ENCODE measurements at regions not wholly inside any gene's neighbourhood (a gene's known extent, or its start where the extent isn't known, plus 50 kb on each side); places are given as distances from the start of the nearest gene placed in this dataset.
"Not testable (repeated sequence)": the region's sequence is repeated elsewhere in the genome, so short reads cannot be mapped to it uniquely, and the experiment has no call there.

- no peaks in the 10 kb centered on the region for H3K27me3 Mint-ChIP-seq (ENCODE audit: insufficient read depth, unreplicated experiment)
- H3K4me3 Mint-ChIP-seq (ENCODE audit: unreplicated experiment): no peak overlapping the region
- ChIA-PET CTCF (interaction anchor here (1.1 kb wide), 1 partner anchor 170 kb away, joined by 3 read pairs; the partner anchor contains the start of gene MTHFD1L), POLR2A (no interaction called here)
- no peaks in the 10 kb centered on the region for H3K4me1 Mint-ChIP-seq (ENCODE audit: insufficient read depth, unreplicated experiment)
- no peak for DNase-seq (ENCODE audit: unreplicated experiment)
- no peak overlapping the region for H3K27ac Mint-ChIP-seq (ENCODE audit: low read depth, unreplicated experiment)
- TF ChIP-seq CTCF (IDR thresholded peaks at IDR 0.05; ENCODE audit: unreplicated experiment): no peak
- no TSS peak for BruUV-seq (replicated peaks)
- intact Hi-C loops (cut with micrococcal nuclease): no loop called here
- H3K36me3 Mint-ChIP-seq (ENCODE audit: insufficient read depth, unreplicated experiment): no peaks in the 10 kb centered on the region
- no peaks in the 10 kb centered on the region for H3K9me3 Mint-ChIP-seq (ENCODE audit: unreplicated experiment)
Observed at GRCh38 chr6:150695652-150696051, 96.0 kb downstream of the PLEKHG1 start.

GRCh38 chr6:150696190-150696589 is 96.5 kb downstream of the PLEKHG1 start:
- Mint-ChIP-seq H3K36me3 (ENCODE audit: insufficient read depth, unreplicated experiment) (no peaks in the 10 kb centered on the region), H3K9me3 (ENCODE audit: unreplicated experiment) (no peaks in the 10 kb centered on the region), H3K4me3 (ENCODE audit: unreplicated experiment) (no peak overlapping the region), H3K27ac (ENCODE audit: low read depth, unreplicated experiment) (no peak overlapping the region), H3K27me3 (ENCODE audit: insufficient read depth, unreplicated experiment) (no peaks in the 10 kb centered on the region), H3K4me1 (ENCODE audit: insufficient read depth, unreplicated experiment) (no peaks in the 10 kb centered on the region)
- no TSS peak for BruUV-seq (replicated peaks)
- no peak for DNase-seq (ENCODE audit: unreplicated experiment)
- CTCF ChIA-PET: no interaction called here
- intact Hi-C loops (cut with micrococcal nuclease): no loop called here
- TF ChIP-seq CTCF (IDR thresholded peaks at IDR 0.05; ENCODE audit: unreplicated experiment): no peak
- POLR2A ChIA-PET: no interaction called here

- H3K36me3 Mint-ChIP-seq (ENCODE audit: insufficient read depth, unreplicated experiment); H3K27me3 Mint-ChIP-seq (ENCODE audit: insufficient read depth, unreplicated experiment); POLR2A ChIA-PET; intact Hi-C loops (cut with micrococcal nuclease); H3K27ac Mint-ChIP-seq (ENCODE audit: low read depth, unreplicated experiment); BruUV-seq (replicated peaks); DNase-seq (ENCODE audit: unreplicated experiment); H3K4me1 Mint-ChIP-seq (ENCODE audit: insufficient read depth, unreplicated experiment); H3K9me3 Mint-ChIP-seq (ENCODE audit: unreplicated experiment); H3K4me3 Mint-ChIP-seq (ENCODE audit: unreplicated experiment): not testable (repeated sequence)
- CTCF ChIA-PET: interaction anchor here (0.8 kb wide), 1 partner anchor 288 kb away, joined by 4 read pairs; no protein-coding TSS in a partner anchor
Observed at GRCh38 chr6:150696918-150697317, 97.2 kb downstream of the PLEKHG1 start.

- Mint-ChIP-seq H3K27ac (ENCODE audit: low read depth, unreplicated experiment) (no peak overlapping the region), H3K9me3 (ENCODE audit: unreplicated experiment) (no peaks in the 10 kb centered on the region), H3K36me3 (ENCODE audit: insufficient read depth, unreplicated experiment) (no peaks in the 10 kb centered on the region), H3K27me3 (ENCODE audit: insufficient read depth, unreplicated experiment) (no peaks in the 10 kb centered on the region), H3K4me1 (ENCODE audit: insufficient read depth, unreplicated experiment) (peaks cover under 1% of the 10 kb centered on the region), H3K4me3 (ENCODE audit: unreplicated experiment) (no peak overlapping the region)
- POLR2A ChIA-PET: interaction anchor here (0.7 kb wide), 1 partner anchor 10 kb away, joined by 3 read pairs; no protein-coding TSS in a partner anchor
- no peak for TF ChIP-seq CTCF (IDR thresholded peaks at IDR 0.05; ENCODE audit: unreplicated experiment)
- no TSS peak for BruUV-seq (replicated peaks)
- DNase-seq (ENCODE audit: unreplicated experiment): peak; percentile 42
- intact Hi-C loops (cut with micrococcal nuclease): no loop called here
- CTCF ChIA-PET: interaction anchor here (0.6 to 0.8 kb wide), 2 partner anchors 289 to 641 kb away, joined by 3 to 4 read pairs; no protein-coding TSS in a partner anchor
Observed at GRCh38 chr6:150697515-150697914, 97.8 kb downstream of the PLEKHG1 start.

GRCh38 chr6:150698391-150698790 is 98.7 kb downstream of the PLEKHG1 start:
- no peak for DNase-seq (ENCODE audit: unreplicated experiment)
- no peak for TF ChIP-seq CTCF (IDR thresholded peaks at IDR 0.05; ENCODE audit: unreplicated experiment)
- Mint-ChIP-seq H3K27ac (ENCODE audit: low read depth, unreplicated experiment) (no peak overlapping the region), H3K9me3 (ENCODE audit: unreplicated experiment) (no peaks in the 10 kb centered on the region), H3K4me3 (ENCODE audit: unreplicated experiment) (no peak overlapping the region), H3K27me3 (ENCODE audit: insufficient read depth, unreplicated experiment) (no peaks in the 10 kb centered on the region), H3K4me1 (ENCODE audit: insufficient read depth, unreplicated experiment) (peaks cover 5% of the 10 kb centered on the region), H3K36me3 (ENCODE audit: insufficient read depth, unreplicated experiment) (no peaks in the 10 kb centered on the region)
- intact Hi-C loops (cut with micrococcal nuclease): no loop called here
- CTCF ChIA-PET: interaction anchor here (0.6 kb wide), 1 partner anchor 838 kb away, joined by 3 read pairs; no protein-coding TSS in a partner anchor
- POLR2A ChIA-PET: no interaction called here
- no TSS peak for BruUV-seq (replicated peaks)
